ENCODE measurements at regions not wholly inside any gene's neighbourhood (a gene's known extent, or its start where the extent isn't known, plus 50 kb on each side); places are given as distances from the start of the nearest gene placed in this dataset.

- no peak for DNase-seq (ENCODE audit: low spot score)
Observed at GRCh38 chr6:129778793-129779192, 68.8 kb upstream of the ARHGAP18 start.

GRCh38 chr6:129777371-129777770, 67.4 kb upstream of the ARHGAP18 start:
- no peak for TF ChIP-seq CTCF (IDR thresholded peaks at IDR 0.05; ENCODE audit: extremely low read depth, insufficient read depth, missing control alignments)
- DNase-seq (ENCODE audit: low spot score), result no peak
- in situ Hi-C loops (cut with MboI; ENCODE audit: low pct_unique_long_range_greater_than_20kb, low sequenced_read_pairs, unreplicated experiment), result no loop called here

More at GRCh38 chr6:129778793-129779192, 68.8 kb upstream of the ARHGAP18 start:
- TF ChIP-seq CTCF (IDR thresholded peaks at IDR 0.05; ENCODE audit: extremely low read depth, insufficient read depth, missing control alignments), result no peak
- in situ Hi-C loops (cut with MboI; ENCODE audit: low pct_unique_long_range_greater_than_20kb, low sequenced_read_pairs, unreplicated experiment), result no loop called here

- in situ Hi-C loops (cut with MboI; ENCODE audit: low pct_unique_long_range_greater_than_20kb, low sequenced_read_pairs, unreplicated experiment), result no loop called here
- TF ChIP-seq CTCF (IDR thresholded peaks at IDR 0.05; ENCODE audit: extremely low read depth, insufficient read depth, missing control alignments), result no peak
- DNase-seq (ENCODE audit: low spot score), result no peak
Observed at GRCh38 chr6:129776542-129777330, 66.8 kb upstream of the ARHGAP18 start.

- peak; percentile 27 for DNase-seq (ENCODE audit: low spot score)
- in situ Hi-C loops (cut with MboI; ENCODE audit: low pct_unique_long_range_greater_than_20kb, low sequenced_read_pairs, unreplicated experiment), result no loop called here
- TF ChIP-seq CTCF (IDR thresholded peaks at IDR 0.05; ENCODE audit: extremely low read depth, insufficient read depth, missing control alignments), result peak; percentile 78
Observed at GRCh38 chr6:129774697-129775447, 64.9 kb upstream of the ARHGAP18 start.

GRCh38 chr6:129773304-129773703, 63.3 kb upstream of the ARHGAP18 start:
- no peak for TF ChIP-seq CTCF (IDR thresholded peaks at IDR 0.05; ENCODE audit: extremely low read depth, insufficient read depth, missing control alignments)
- no peak for DNase-seq (ENCODE audit: low spot score)
- in situ Hi-C loops (cut with MboI; ENCODE audit: low pct_unique_long_range_greater_than_20kb, low sequenced_read_pairs, unreplicated experiment), result no loop called here

- DNase-seq (ENCODE audit: low spot score), result no peak
- in situ Hi-C loops (cut with MboI; ENCODE audit: low pct_unique_long_range_greater_than_20kb, low sequenced_read_pairs, unreplicated experiment), result no loop called here
- TF ChIP-seq CTCF (IDR thresholded peaks at IDR 0.05; ENCODE audit: extremely low read depth, insufficient read depth, missing control alignments), result no peak
Observed at GRCh38 chr6:129771678-129772077, 61.7 kb upstream of the ARHGAP18 start.

Data from GM13977 (cell line).